ENCODE measurements at regions not wholly inside any gene's neighbourhood (a gene's known extent, or its start where the extent isn't known, plus 50 kb on each side); places are given as distances from the start of the nearest gene placed in this dataset.
A peak's percentile ranks its signal among the peaks of the same experiment; 100 is the strongest.

GRCh38 chr11:57103899-57104605 lies 77.7 kb upstream of the LRRC55 start:
- Histone ChIP-seq H3K4me1 (no peaks in the 10 kb centered on the region), H3K27ac (no peak overlapping the region), H3K9me3 (peaks cover 0 to 3% (median 1%) of the 10 kb centered on the region in 4 donors), H3K36me3 (no peaks in the 10 kb centered on the region), H3K27me3 (no peaks in the 10 kb centered on the region), H3K4me3 (no peak overlapping the region)
- WGBS, 2 donors, result 85 to 91% methylated on average over 6 of the region's 6 CpGs
- TF ChIP-seq CTCF (IDR thresholded peaks at IDR 0.05), result no peak
- no peak for DNase-seq
- intact Hi-C loops (cut with DNase I), result no loop called here

- DNase-seq, result no peak
- Histone ChIP-seq H3K36me3 (no peaks in the 10 kb centered on the region), H3K27ac (no peak overlapping the region), H3K27me3 (no peaks in the 10 kb centered on the region), H3K4me3 (no peak overlapping the region), H3K4me1 (no peaks in the 10 kb centered on the region), H3K9me3 (peaks cover 0 to 3% (median 1%) of the 10 kb centered on the region in 4 donors)
- 96% methylated on average over 3 of the region's 3 CpGs for WGBS, 2 donors
- TF ChIP-seq POLR2A (IDR thresholded peaks at IDR 0.05), result no peak
- TF ChIP-seq CTCF (IDR thresholded peaks at IDR 0.05), result no peak
- TF ChIP-seq EP300 (IDR thresholded peaks at IDR 0.05), result no peak
- no peak for TF ChIP-seq POLR2AphosphoS5 (IDR thresholded peaks at IDR 0.05)
- intact Hi-C loops (cut with DNase I), result no loop called here
Observed at GRCh38 chr11:57109331-57109730, 72.4 kb upstream of the LRRC55 start.

DNA sequence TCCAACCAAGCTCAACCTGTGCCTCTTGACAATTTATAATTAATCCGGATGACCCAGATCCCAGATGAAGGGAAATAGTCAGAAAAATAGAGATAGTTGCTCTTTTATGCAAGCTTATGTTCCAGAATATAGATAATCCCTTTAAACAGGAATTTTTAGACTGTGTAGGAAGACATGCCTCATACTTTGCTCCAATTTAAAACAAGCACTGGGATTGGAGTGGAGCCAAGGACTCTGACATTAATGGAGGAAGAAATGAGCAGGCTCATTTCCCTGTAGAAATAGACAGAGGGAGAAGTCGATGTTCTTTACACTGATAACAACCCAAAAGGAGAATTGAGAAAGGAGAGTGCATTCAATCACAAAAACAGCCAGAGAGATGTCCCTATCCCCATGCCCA lies 70.1 kb upstream of the LRRC55 start:
- no peak overlapping the region for H3K4me3 ChIP-seq
- intact Hi-C loops (cut with DNase I), result no loop called here
- H3K36me3 ChIP-seq, result no peaks in the 10 kb centered on the region
- no peak overlapping the region for H3K27ac ChIP-seq
- DNase-seq, result no peak
- TF ChIP-seq EP300 (IDR thresholded peaks at IDR 0.05), result no peak
- no peak for TF ChIP-seq CTCF (IDR thresholded peaks at IDR 0.05)
- TF ChIP-seq POLR2A (IDR thresholded peaks at IDR 0.05), result no peak
- no peak for TF ChIP-seq POLR2AphosphoS5 (IDR thresholded peaks at IDR 0.05)
- no peaks in the 10 kb centered on the region for H3K4me1 ChIP-seq
- H3K27me3 ChIP-seq, result no peaks in the 10 kb centered on the region
- H3K9me3 ChIP-seq, result peaks cover 0 to 3% (median 1%) of the 10 kb centered on the region in 4 donors
- 46 to 63% methylated on average over 2 of the region's 2 CpGs for WGBS, 2 donors

- no peak for TF ChIP-seq POLR2AphosphoS5 (IDR thresholded peaks at IDR 0.05)
- TF ChIP-seq CTCF (IDR thresholded peaks at IDR 0.05), result peak in 3 of 4 experiments; percentile 9 to 51 (median 33)
- Histone ChIP-seq H3K4me1 (no peaks in the 10 kb centered on the region), H3K9me3 (no peaks in the 10 kb centered on the region), H3K4me3 (no peak overlapping the region), H3K27me3 (no peaks in the 10 kb centered on the region), H3K36me3 (no peaks in the 10 kb centered on the region), H3K27ac (no peak overlapping the region)
- WGBS, 2 donors, result 77 to 79% methylated on average over 5 of the region's 5 CpGs
- no peak for DNase-seq
- intact Hi-C loops (cut with DNase I), result loop anchor here (2.0 kb wide), 1 partner anchor 132 kb away; no protein-coding TSS in a partner anchor
Observed at GRCh38 chr11:57116654-57117053, 65.1 kb upstream of the LRRC55 start.

Measured in sigmoid colon (tissue), 6 donors.